GM23338 (cell line): ENCODE measurements at regions not wholly inside any gene's neighbourhood (a gene's known extent, or its start where the extent isn't known, plus 50 kb on each side); places are given as distances from the start of the nearest gene placed in this dataset.

Experiments used
- ATAC-seq: fragments of 200-7000 bp; cut with Tn5 transposase; 3 replicates; pipeline ENCODE4 v1.9.1; 2020
- DNase-seq: peaks from one replicate; pipeline ENCODE4 v3.0.0-alpha.2; 2015; ENCODE audit warnings: low spot score
- H2AFZ ChIP-seq: fragments of 200-600 bp; sonication (generic); 2 replicates; pipeline ENCODE4 v1.8.0; 2016; ENCODE audit warnings: antibody characterized with exemption, mild to moderate bottlenecking, moderate library complexity
- H3F3A ChIP-seq: fragments of 200-600 bp; sonication (generic); replicated peaks from 2 replicates; pipeline ENCODE4 v1.8.0; 2017; ENCODE audit warnings: antibody characterized with exemption, mixed run types, low read depth
- H3K27ac ChIP-seq: fragments of 200-600 bp; sonication (generic); 2 replicates; pipeline ENCODE4 v1.6.1; 2016; ENCODE audit warnings: low read depth
- H3K27me3 ChIP-seq: fragments of 200-600 bp; sonication (generic); 2 replicates; pipeline ENCODE4 v1.8.0; 2016; ENCODE audit warnings: mild to moderate bottlenecking, mixed run types, moderate library complexity; ENCODE audit not compliant: insufficient read depth
- H3K36me3 ChIP-seq: fragments of 200-600 bp; sonication (generic); 2 replicates; pipeline ENCODE4 v1.8.0; 2016; ENCODE audit warnings: mild to moderate bottlenecking; ENCODE audit not compliant: insufficient read depth
- H3K4me1 ChIP-seq: fragments of 200-600 bp; sonication (generic); 2 replicates; pipeline ENCODE4 v1.8.0; 2016; ENCODE audit warnings: mild to moderate bottlenecking, moderate library complexity; ENCODE audit not compliant: insufficient read depth
- H3K4me2 ChIP-seq: fragments of 200-600 bp; sonication (generic); 2 replicates; pipeline ENCODE4 v1.7.1; 2017; ENCODE audit warnings: mixed run types
- H3K4me3 ChIP-seq: fragments of 200-600 bp; sonication (generic); 2 replicates; pipeline ENCODE4 v1.6.1; 2016; ENCODE audit warnings: mixed run types
- H3K79me2 ChIP-seq: fragments of 200-600 bp; sonication (generic); replicated peaks from 2 replicates; pipeline ENCODE4 v1.8.0; 2017; ENCODE audit warnings: mild to moderate bottlenecking; ENCODE audit not compliant: insufficient read depth
- H3K9me2 ChIP-seq: fragments of 200-600 bp; sonication (generic); 2 replicates; pipeline ENCODE4 v1.8.0; 2017; ENCODE audit not compliant: insufficient read depth
- H4K20me1 ChIP-seq: fragments of 200-600 bp; sonication (generic); replicated peaks from 2 replicates; pipeline ENCODE4 v1.8.0; 2017; ENCODE audit warnings: mild to moderate bottlenecking; ENCODE audit not compliant: insufficient read depth
- H3K27ac Mint-ChIP-seq: 2 replicates; pipeline ENCODE4 v1.8.0; 2020; ENCODE audit warnings: inconsistent platforms, mild to moderate bottlenecking, moderate library complexity, mixed read lengths
- H3K27me3 Mint-ChIP-seq: 3 replicates; pipeline ENCODE4 v1.8.0; 2022; ENCODE audit warnings: low read depth, mild to moderate bottlenecking, moderate library complexity, mixed read lengths, inconsistent platforms; ENCODE audit not compliant: insufficient read depth, poor library complexity
- H3K36me3 Mint-ChIP-seq: 3 replicates; pipeline ENCODE4 v1.8.0; 2021; ENCODE audit warnings: low read depth, mild to moderate bottlenecking, inconsistent platforms, moderate library complexity, mixed read lengths
- H3K4me1 Mint-ChIP-seq: 3 replicates; pipeline ENCODE4 v1.8.0; 2020; ENCODE audit warnings: mild to moderate bottlenecking, inconsistent platforms, mixed read lengths
- H3K4me3 Mint-ChIP-seq: 3 replicates; pipeline ENCODE4 v1.8.0; 2021; ENCODE audit warnings: moderate library complexity, mild to moderate bottlenecking, inconsistent platforms, mixed read lengths
- H3K9me3 Mint-ChIP-seq: 3 replicates; pipeline ENCODE4 v1.8.0; 2020; ENCODE audit warnings: moderate library complexity, mild to moderate bottlenecking, inconsistent platforms, mixed read lengths
- CREB1 ChIP-seq: fragments of 250-450 bp; sonication (Bioruptor Pico); IDR thresholded peaks from 2 replicates; pipeline ENCODE4 v1.5.0; 2020; ENCODE audit warnings: low read depth, mild to moderate bottlenecking, moderate library complexity
- CTCF ChIP-seq, 2 experiments: fragments of 200-600 bp in 1 of 2; sonication (generic) in 1 of 2; conservative IDR thresholded peaks; 2 replicates each; pipeline versions ENCODE4 v1.5.1 to v1.6.1; 2016 to 2017; ENCODE audit warnings: antibody characterized with exemption in 2 of 2, low read depth in 2 of 2, mild to moderate bottlenecking in 2 of 2, moderate library complexity in 1 of 2
- ETS1 ChIP-seq: IDR thresholded peaks from 2 replicates; pipeline ENCODE4 v1.6.1; 2016; ENCODE audit warnings: antibody characterized with exemption
- EZH2 ChIP-seq: fragments of 200-600 bp; sonication (generic); IDR thresholded peaks from one replicate; pipeline ENCODE4 v1.8.0; 2017; ENCODE audit warnings: antibody characterized with exemption, mild to moderate bottlenecking, low read depth; ENCODE audit not compliant: unreplicated experiment
- EZH2phosphoT487 ChIP-seq: fragments of 200-600 bp; sonication (generic); IDR thresholded peaks from one replicate; pipeline ENCODE4 v1.8.1; 2018; ENCODE audit warnings: antibody characterized with exemption; ENCODE audit not compliant: unreplicated experiment
- JUNB ChIP-seq: IDR thresholded peaks from one replicate; pipeline ENCODE4 v1.6.1; 2016; ENCODE audit warnings: antibody characterized with exemption; ENCODE audit not compliant: unreplicated experiment
- NANOG ChIP-seq: IDR thresholded peaks from 2 replicates; pipeline ENCODE4 v1.6.1; 2016; ENCODE audit warnings: antibody characterized with exemption, borderline replicate concordance
- POLR2AphosphoS5 ChIP-seq: IDR thresholded peaks from 2 replicates; pipeline ENCODE4 v1.6.1; 2016; ENCODE audit warnings: antibody characterized with exemption, low read depth
- REST ChIP-seq: IDR thresholded peaks from one replicate; pipeline ENCODE4 v1.6.1; 2018; ENCODE audit warnings: antibody characterized with exemption; ENCODE audit not compliant: unreplicated experiment
- STAT1 ChIP-seq: IDR thresholded peaks from one replicate; pipeline ENCODE4 v1.6.1; 2016; ENCODE audit warnings: antibody characterized with exemption; ENCODE audit not compliant: unreplicated experiment
- ZNF114 ChIP-seq: fragments of 250-450 bp; sonication (Bioruptor Pico); IDR thresholded peaks from 2 replicates; pipeline ENCODE4 v1.5.0; 2020; ENCODE audit warnings: mild to moderate bottlenecking, moderate library complexity
- ZNF331 ChIP-seq: fragments of 250-450 bp; sonication (Bioruptor Pico); IDR thresholded peaks from 2 replicates; pipeline ENCODE4 v1.5.0; 2020; ENCODE audit warnings: low read depth, mild to moderate bottlenecking, moderate library complexity
- ZNF462 ChIP-seq: fragments of 250-450 bp; sonication (Bioruptor Pico); IDR thresholded peaks from 2 replicates; pipeline ENCODE4 v1.5.0; 2020; ENCODE audit warnings: mild to moderate bottlenecking, moderate library complexity

GRCh38 chr4:123469696-123470095, 73.1 kb downstream of the SPRY1 start:
- Mint-ChIP-seq H3K4me1 (peaks cover 8% of the 10 kb centered on the region), H3K9me3 (no peaks in the 10 kb centered on the region), H3K27me3 (no peaks in the 10 kb centered on the region), H3K27ac (no peak overlapping the region), H3K4me3 (no peak overlapping the region), H3K36me3 (no peaks in the 10 kb centered on the region; the same call in 2 of the 3 replicates)
- Histone ChIP-seq H3F3A (no peaks in the 10 kb centered on the region), H3K4me2 (no peak overlapping the region), H3K27me3 (no peaks in the 10 kb centered on the region), H3K27ac (no peak overlapping the region), H3K4me3 (no peak overlapping the region), H4K20me1 (no peaks in the 10 kb centered on the region), H3K9me2 (no peaks in the 10 kb centered on the region; the same call in 1 of the 2 replicates), H2AFZ (no peak overlapping the region), H3K36me3 (no peaks in the 10 kb centered on the region), H3K4me1 (no peaks in the 10 kb centered on the region), H3K79me2 (no peaks in the 10 kb centered on the region)
- ATAC-seq: no peak
- DNase-seq: no peak
- no peak for TF ChIP-seq REST
- no peak for TF ChIP-seq CREB1 (CRISPR knock-in tag)
- no peak for TF ChIP-seq EZH2
- no peak for TF ChIP-seq ETS1
- no peak for TF ChIP-seq ZNF462 (CRISPR knock-in tag)
- TF ChIP-seq EZH2phosphoT487: no peak
- TF ChIP-seq ZNF331: no peak
- TF ChIP-seq STAT1: no peak
- TF ChIP-seq ZNF114 (CRISPR knock-in tag): no peak
- TF ChIP-seq NANOG: no peak
- TF ChIP-seq CTCF (conservative IDR thresholded peaks at IDR 0.05; ENCODE audit: low read depth in 2 of 2): no peak
- TF ChIP-seq JUNB: no peak
- TF ChIP-seq POLR2AphosphoS5: no peak
